Panc1 (cell line): ENCODE measurements at regions not wholly inside any gene's neighbourhood (a gene's known extent, or its start where the extent isn't known, plus 50 kb on each side); places are given as distances from the start of the nearest gene placed in this dataset.

Experiments used
- ATAC-seq: fragments of 200-7000 bp; cut with Tn5 transposase; 2 replicates; pipeline ENCODE4 v1.9.1; 2020; ENCODE audit warnings: mild to moderate bottlenecking, moderate library complexity
- BruUV-seq: library from RNA; stranded (reverse); fragments of 400-500 nt; replicated peaks from 2 replicates; lab custom pipeline; 2021; lab: Mats Ljungman, UMichigan
- CTCF ChIA-PET: fragments of 300-600 bp; sonication (Branson Sonifier 250); formaldehyde crosslinking; loops from one replicate; lab custom pipeline; 2022; ENCODE audit warnings: antibody characterized with exemption; lab: Charles Lee
- POLR2A ChIA-PET: fragments of 300-600 bp; sonication (Branson Sonifier 250); formaldehyde crosslinking; loops from one replicate; lab custom pipeline; 2022; ENCODE audit warnings: antibody characterized with exemption; lab: Charles Lee
- DNase-seq: peaks from one replicate; pipeline ENCODE4 v3.0.0-alpha.2; 2010; ENCODE audit warnings: low read depth, low spot score
- H3K27ac ChIP-seq: 2 replicates; pipeline ENCODE4 v1.5.1; 2011; ENCODE audit warnings: mild to moderate bottlenecking, low read length, inconsistent platforms
- H3K27me3 ChIP-seq: fragments of 200-500 bp; sonication (Bioruptor generic); 2 replicates; pipeline ENCODE4 v1.6.0; 2014; ENCODE audit warnings: low read length, inconsistent platforms; ENCODE audit not compliant: control insufficient read depth, insufficient read depth
- H3K36me3 ChIP-seq: fragments of 200-500 bp; sonication (Bioruptor generic); 2 replicates; pipeline ENCODE4 v1.5.1; 2014; ENCODE audit warnings: inconsistent platforms, mild to moderate bottlenecking, low read length, moderate library complexity; ENCODE audit not compliant: control insufficient read depth, insufficient read depth
- H3K4me1 ChIP-seq: 2 replicates; pipeline ENCODE4 v1.5.1; 2011; ENCODE audit warnings: inconsistent platforms, mild to moderate bottlenecking, low read length, moderate library complexity; ENCODE audit not compliant: control insufficient read depth, insufficient read depth
- H3K4me3 ChIP-seq, 2 experiments: 2 replicates each; pipeline ENCODE4 v1.5.1; 2011 to 2012; ENCODE audit warnings: low read depth in 2 of 2, low read length in 2 of 2, mild to moderate bottlenecking in 2 of 2, inconsistent platforms in 1 of 2, moderate library complexity in 1 of 2
- H3K9me3 ChIP-seq: fragments of 200-500 bp; sonication (Bioruptor generic); 2 replicates; pipeline ENCODE4 v1.5.1; 2014; ENCODE audit warnings: low read depth, mild to moderate bottlenecking, inconsistent platforms, low read length, moderate library complexity; ENCODE audit not compliant: control insufficient read depth, insufficient read depth
- POLR2AphosphoS5 ChIP-seq: IDR thresholded peaks from 2 replicates; pipeline ENCODE4 v1.6.1; 2012; ENCODE audit warnings: mild to moderate bottlenecking, low read depth, low read length, moderate library complexity
- SIN3A ChIP-seq: IDR thresholded peaks from 2 replicates; pipeline ENCODE4 v1.6.1; 2012; ENCODE audit warnings: low read depth, mild to moderate bottlenecking, low read length, moderate library complexity, borderline replicate concordance; ENCODE audit not compliant: insufficient read depth
- TCF7L2 ChIP-seq: IDR thresholded peaks from 2 replicates; pipeline ENCODE4 v1.6.1; 2011; ENCODE audit warnings: mild to moderate bottlenecking, low read depth, low read length, inconsistent platforms
- in situ Hi-C: cut with HindIII; loops from 2 replicates; pipeline ENCODE4 v1.10.0; 2016; ENCODE audit warnings: low sequenced_read_pairs, low pct_unique_long_range_greater_than_20kb
- intact Hi-C: fragments of 100-400 bp; cut with micrococcal nuclease; formaldehyde crosslinking; loops from one replicate; pipeline ENCODE4 v1.10.0; 2022; ENCODE audit not compliant: unreplicated experiment
- TF ChIP-seq, protein P1 (sequence below): fragments of 450-650 bp; IDR thresholded peaks from 2 replicates; pipeline ENCODE4 v1.5.1; 2017; ENCODE audit warnings: mild to moderate bottlenecking
- TF ChIP-seq, protein P2 (sequence below), 2 experiments: IDR thresholded peaks; 2 replicates each; pipeline ENCODE4 v1.6.1; 2011 to 2012; ENCODE audit warnings: low read depth in 2 of 2, control low read depth in 1 of 2, low read length in 1 of 2, mild to moderate bottlenecking in 1 of 2, moderate library complexity in 1 of 2; ENCODE audit not compliant: insufficient read depth in 1 of 2

DNA sequence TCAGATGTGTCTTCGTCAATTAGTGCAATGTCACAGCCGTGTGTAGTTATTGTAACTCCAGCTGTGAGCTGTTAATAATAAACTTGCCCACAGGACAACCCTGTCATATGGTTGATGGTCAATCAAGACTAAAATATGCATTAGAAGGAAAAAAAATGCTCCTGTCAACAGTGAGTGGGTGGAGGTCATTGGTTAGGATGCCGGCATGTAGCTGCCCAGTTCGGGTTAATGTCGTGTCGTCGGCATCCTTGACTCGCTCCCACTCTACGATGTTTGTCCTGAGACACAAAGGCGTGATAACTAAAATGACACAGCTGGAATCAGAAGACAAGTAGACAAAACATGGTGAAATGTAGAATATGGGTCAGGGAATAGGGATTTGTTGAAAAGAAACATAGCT, 442.8 kb upstream of the NPVF start:
- POLR2A ChIA-PET, result no interaction called here
- intact Hi-C loops, result no loop called here
- Histone ChIP-seq H3K4me3 (no peak overlapping the region), H3K36me3 (no peaks in the 10 kb centered on the region), H3K27me3 (peaks cover 1% of the 10 kb centered on the region; the same call in 1 of the 2 replicates), H3K4me1 (no peaks in the 10 kb centered on the region), H3K27ac (no peak overlapping the region), H3K9me3 (no peaks in the 10 kb centered on the region)
- ATAC-seq (no peak), DNase-seq (no peak)
- no peak for TF ChIP-seq TCF7L2
- no peak for TF ChIP-seq SIN3A
- TF ChIP-seq, protein P1, sequence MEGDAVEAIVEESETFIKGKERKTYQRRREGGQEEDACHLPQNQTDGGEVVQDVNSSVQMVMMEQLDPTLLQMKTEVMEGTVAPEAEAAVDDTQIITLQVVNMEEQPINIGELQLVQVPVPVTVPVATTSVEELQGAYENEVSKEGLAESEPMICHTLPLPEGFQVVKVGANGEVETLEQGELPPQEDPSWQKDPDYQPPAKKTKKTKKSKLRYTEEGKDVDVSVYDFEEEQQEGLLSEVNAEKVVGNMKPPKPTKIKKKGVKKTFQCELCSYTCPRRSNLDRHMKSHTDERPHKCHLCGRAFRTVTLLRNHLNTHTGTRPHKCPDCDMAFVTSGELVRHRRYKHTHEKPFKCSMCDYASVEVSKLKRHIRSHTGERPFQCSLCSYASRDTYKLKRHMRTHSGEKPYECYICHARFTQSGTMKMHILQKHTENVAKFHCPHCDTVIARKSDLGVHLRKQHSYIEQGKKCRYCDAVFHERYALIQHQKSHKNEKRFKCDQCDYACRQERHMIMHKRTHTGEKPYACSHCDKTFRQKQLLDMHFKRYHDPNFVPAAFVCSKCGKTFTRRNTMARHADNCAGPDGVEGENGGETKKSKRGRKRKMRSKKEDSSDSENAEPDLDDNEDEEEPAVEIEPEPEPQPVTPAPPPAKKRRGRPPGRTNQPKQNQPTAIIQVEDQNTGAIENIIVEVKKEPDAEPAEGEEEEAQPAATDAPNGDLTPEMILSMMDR, result no peak
- TF ChIP-seq, protein P2, sequence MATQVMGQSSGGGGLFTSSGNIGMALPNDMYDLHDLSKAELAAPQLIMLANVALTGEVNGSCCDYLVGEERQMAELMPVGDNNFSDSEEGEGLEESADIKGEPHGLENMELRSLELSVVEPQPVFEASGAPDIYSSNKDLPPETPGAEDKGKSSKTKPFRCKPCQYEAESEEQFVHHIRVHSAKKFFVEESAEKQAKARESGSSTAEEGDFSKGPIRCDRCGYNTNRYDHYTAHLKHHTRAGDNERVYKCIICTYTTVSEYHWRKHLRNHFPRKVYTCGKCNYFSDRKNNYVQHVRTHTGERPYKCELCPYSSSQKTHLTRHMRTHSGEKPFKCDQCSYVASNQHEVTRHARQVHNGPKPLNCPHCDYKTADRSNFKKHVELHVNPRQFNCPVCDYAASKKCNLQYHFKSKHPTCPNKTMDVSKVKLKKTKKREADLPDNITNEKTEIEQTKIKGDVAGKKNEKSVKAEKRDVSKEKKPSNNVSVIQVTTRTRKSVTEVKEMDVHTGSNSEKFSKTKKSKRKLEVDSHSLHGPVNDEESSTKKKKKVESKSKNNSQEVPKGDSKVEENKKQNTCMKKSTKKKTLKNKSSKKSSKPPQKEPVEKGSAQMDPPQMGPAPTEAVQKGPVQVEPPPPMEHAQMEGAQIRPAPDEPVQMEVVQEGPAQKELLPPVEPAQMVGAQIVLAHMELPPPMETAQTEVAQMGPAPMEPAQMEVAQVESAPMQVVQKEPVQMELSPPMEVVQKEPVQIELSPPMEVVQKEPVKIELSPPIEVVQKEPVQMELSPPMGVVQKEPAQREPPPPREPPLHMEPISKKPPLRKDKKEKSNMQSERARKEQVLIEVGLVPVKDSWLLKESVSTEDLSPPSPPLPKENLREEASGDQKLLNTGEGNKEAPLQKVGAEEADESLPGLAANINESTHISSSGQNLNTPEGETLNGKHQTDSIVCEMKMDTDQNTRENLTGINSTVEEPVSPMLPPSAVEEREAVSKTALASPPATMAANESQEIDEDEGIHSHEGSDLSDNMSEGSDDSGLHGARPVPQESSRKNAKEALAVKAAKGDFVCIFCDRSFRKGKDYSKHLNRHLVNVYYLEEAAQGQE (IDR thresholded peaks at IDR 0.05; ENCODE audit: insufficient read depth in 1 of 2, low read depth in 2 of 2, low read length in 1 of 2), result no peak
- no peak for TF ChIP-seq POLR2AphosphoS5
- CTCF ChIA-PET, result no interaction called here
- in situ Hi-C loops, result no loop called here
- no TSS peak for BruUV-seq

DNA sequence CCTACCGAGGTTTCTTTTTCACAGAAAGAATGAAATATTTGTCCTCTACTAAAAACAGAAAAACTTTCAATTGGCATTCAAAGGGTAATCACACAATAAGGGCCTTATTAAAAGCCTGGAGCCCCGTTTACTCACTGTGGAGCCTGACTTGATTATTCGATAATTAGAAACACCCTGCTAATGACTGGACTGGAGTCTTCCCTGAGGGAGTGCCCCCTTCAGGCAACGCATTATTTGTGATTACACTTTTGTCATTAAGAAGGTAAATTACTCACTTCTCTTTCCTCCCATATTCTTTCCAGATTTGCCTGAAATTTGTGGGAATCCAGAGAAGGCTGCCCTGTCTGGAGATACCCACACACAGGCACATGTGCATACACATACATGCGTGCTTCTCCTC, 444.2 kb upstream of the NPVF start:
- DNase-seq, result no peak
- no peak for ATAC-seq
- Histone ChIP-seq H3K27ac (no peak overlapping the region), H3K36me3 (no peaks in the 10 kb centered on the region), H3K9me3 (no peaks in the 10 kb centered on the region), H3K27me3 (0 out of 2 replicates have a peak, but pooled peaks cover under 1% of the 10 kb centered on the region), H3K4me1 (no peaks in the 10 kb centered on the region), H3K4me3 (no peak overlapping the region)
- ChIA-PET CTCF (no interaction called here), POLR2A (no interaction called here)
- in situ Hi-C loops (no loop called here), intact Hi-C loops (no loop called here)
- no TSS peak for BruUV-seq
- TF ChIP-seq SIN3A (no peak), TCF7L2 (no peak), POLR2AphosphoS5 (no peak)
- TF ChIP-seq, protein P1, result no peak; the same call in 1 of the 2 replicates
- TF ChIP-seq, protein P2 (IDR thresholded peaks at IDR 0.05; ENCODE audit: insufficient read depth in 1 of 2, low read depth in 2 of 2, low read length in 1 of 2), result no peak
